ENCODE measurements at regions not wholly inside any gene's neighbourhood (a gene's known extent, or its start where the extent isn't known, plus 50 kb on each side); places are given as distances from the start of the nearest gene placed in this dataset.

DNA sequence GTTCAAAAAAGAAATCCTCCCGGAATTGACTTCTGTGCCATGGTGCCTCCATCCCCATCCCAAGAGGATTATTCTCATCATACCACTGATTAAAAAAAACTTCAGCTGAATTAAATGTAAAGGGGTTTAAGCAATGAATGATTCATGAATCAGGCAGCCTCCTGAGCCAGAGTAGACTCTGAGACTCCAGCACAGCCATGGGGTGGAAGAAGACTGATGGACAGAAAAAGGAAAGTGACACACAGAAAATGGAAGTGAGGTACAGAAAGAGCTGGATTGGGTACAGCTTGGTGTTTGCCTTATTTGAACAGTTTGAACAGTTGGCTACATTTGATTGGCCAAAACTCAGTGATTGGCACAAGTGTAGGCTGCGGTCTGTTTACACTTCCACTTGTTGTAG is 224.8 kb upstream of the ATP10A start:
- DNase-seq = no peak
- H3K9me3 ChIP-seq (replicated peaks) = no peaks in the 10 kb centered on the region
- H3K27me3 ChIP-seq (ENCODE audit: low read depth) = peaks cover 13% of the 10 kb centered on the region
- H3K4me3 ChIP-seq = no peak overlapping the region
- no peaks in the 10 kb centered on the region for H3K4me1 ChIP-seq
- no peak for TF ChIP-seq CTCF (IDR thresholded peaks at IDR 0.05; ENCODE audit: borderline replicate concordance)
- no peaks in the 10 kb centered on the region for H3K36me3 ChIP-seq
- intact Hi-C loops (cut with micrococcal nuclease) = no loop called here
- no peak overlapping the region for H3K27ac ChIP-seq (replicated peaks)

GRCh38 chr15:26087395-26087794 is 224.3 kb upstream of the ATP10A start:
- TF ChIP-seq CTCF (IDR thresholded peaks at IDR 0.05; ENCODE audit: borderline replicate concordance) = no peak
- Histone ChIP-seq H3K27me3 (ENCODE audit: low read depth) (peaks cover 8% of the 10 kb centered on the region), H3K4me1 (peaks cover 2% of the 10 kb centered on the region), H3K4me3 (no peak overlapping the region), H3K27ac (replicated peaks) (no peak overlapping the region), H3K36me3 (no peaks in the 10 kb centered on the region), H3K9me3 (replicated peaks) (no peaks in the 10 kb centered on the region)
- DNase-seq = no peak
- intact Hi-C loops (cut with micrococcal nuclease) = no loop called here

DNA sequence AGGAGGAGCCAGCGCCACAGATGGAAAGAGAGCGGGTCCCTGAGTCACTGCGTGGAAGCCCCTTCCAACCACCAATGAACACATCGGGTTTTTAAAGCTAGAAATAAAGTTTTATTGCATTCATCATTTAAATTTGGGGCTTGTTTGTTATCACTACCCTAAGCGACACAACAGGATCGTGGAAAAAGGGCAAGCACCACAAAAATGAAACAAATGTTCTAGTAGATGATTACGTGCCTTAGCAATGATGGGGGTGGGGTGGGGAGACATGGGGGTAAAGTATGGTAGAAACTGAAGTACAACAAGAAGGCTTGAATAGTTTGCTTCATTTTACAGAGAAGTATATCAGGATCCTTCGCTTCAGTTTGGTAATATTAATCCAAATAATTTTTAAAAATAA is 221.6 kb upstream of the ATP10A start:
- no peak for DNase-seq

GRCh38 chr15:26083896-26084295 is 220.8 kb upstream of the ATP10A start:
- no peak for DNase-seq
- H3K27ac ChIP-seq (replicated peaks) = no peak overlapping the region
- H3K9me3 ChIP-seq (replicated peaks) = no peaks in the 10 kb centered on the region
- H3K4me1 ChIP-seq = peaks cover 9% of the 10 kb centered on the region
- TF ChIP-seq CTCF (IDR thresholded peaks at IDR 0.05; ENCODE audit: borderline replicate concordance) = no peak
- intact Hi-C loops (cut with micrococcal nuclease) = no loop called here
- no peak overlapping the region for H3K4me3 ChIP-seq
- no peaks in the 10 kb centered on the region for H3K36me3 ChIP-seq
- no peaks in the 10 kb centered on the region for H3K27me3 ChIP-seq (ENCODE audit: low read depth)

More for the DNA sequence above, 221.6 kb upstream of the ATP10A start:
- H3K27me3 ChIP-seq (ENCODE audit: low read depth) = no peaks in the 10 kb centered on the region
- no peak overlapping the region for H3K4me3 ChIP-seq
- no peak for TF ChIP-seq CTCF (IDR thresholded peaks at IDR 0.05; ENCODE audit: borderline replicate concordance)
- intact Hi-C loops (cut with micrococcal nuclease) = no loop called here
- H3K4me1 ChIP-seq = peaks cover 9% of the 10 kb centered on the region
- no peak overlapping the region for H3K27ac ChIP-seq (replicated peaks)
- H3K9me3 ChIP-seq (replicated peaks) = no peaks in the 10 kb centered on the region
- H3K36me3 ChIP-seq = no peaks in the 10 kb centered on the region

- intact Hi-C loops (cut with micrococcal nuclease) = no loop called here
- Histone ChIP-seq H3K4me3 (peak overlapping the region; percentile 85), H3K27ac (replicated peaks) (peak overlapping the region; percentile 93), H3K27me3 (ENCODE audit: low read depth) (no peaks in the 10 kb centered on the region), H3K36me3 (no peaks in the 10 kb centered on the region), H3K9me3 (replicated peaks) (no peaks in the 10 kb centered on the region), H3K4me1 (peaks cover 9% of the 10 kb centered on the region)
- TF ChIP-seq CTCF (IDR thresholded peaks at IDR 0.05; ENCODE audit: borderline replicate concordance) = no peak
- DNase-seq = no peak
These were observed 220.3 kb upstream of the ATP10A start for GRCh38 chr15:26083457-26083856.

Measured in left ventricle myocardium inferior (tissue), 1 donor.